Fibroblast of pulmonary artery (primary cell): ENCODE measurements at regions not wholly inside any gene's neighbourhood (a gene's known extent, or its start where the extent isn't known, plus 50 kb on each side); places are given as distances from the start of the nearest gene placed in this dataset.
A peak's percentile ranks its signal among the peaks of the same experiment; 100 is the strongest.

ENCODE experiments used
- DNase-seq: peaks from one replicate; pipeline ENCODE4 v3.0.0-alpha.2; 2010; ENCODE audit warnings: low read depth
- H3K4me3 ChIP-seq: replicated peaks from 2 replicates; pipeline ENCODE4 v1.5.1; 2011; ENCODE audit warnings: low read depth, mild to moderate bottlenecking, control low read depth, low read length, moderate library complexity
- CTCF ChIP-seq: IDR thresholded peaks from 2 replicates; pipeline ENCODE4 v1.5.1; 2011; ENCODE audit warnings: mild to moderate bottlenecking, control low read depth, low read length, inconsistent platforms; ENCODE audit errors: missing control alignments

DNA sequence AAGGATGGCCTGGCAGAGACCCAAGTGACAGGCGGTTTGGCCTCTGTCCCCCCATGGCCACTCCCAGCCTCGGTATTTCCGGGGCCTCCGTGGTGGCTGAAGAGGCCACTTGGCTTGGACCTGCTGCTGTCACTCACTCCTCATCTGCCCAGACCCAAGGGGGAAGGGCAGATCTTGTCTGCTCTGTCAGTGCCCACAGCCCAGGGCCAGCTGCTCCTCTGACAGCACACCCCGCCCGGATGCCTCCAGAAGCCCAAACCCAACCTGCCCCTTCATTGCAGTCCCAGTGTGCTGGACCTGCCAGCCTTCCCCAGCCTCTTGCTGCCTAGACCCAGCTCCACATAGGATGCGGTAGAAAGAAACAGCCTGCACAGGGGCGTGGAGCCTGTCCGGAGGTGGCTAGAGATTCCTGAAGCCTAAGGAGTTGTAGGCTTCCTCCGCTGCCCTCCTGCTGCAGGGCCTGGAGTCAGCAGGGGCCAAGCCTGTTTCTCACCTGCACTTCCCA, 52.0 kb downstream of the MAGEF1 start:
- no peak for DNase-seq
- no peak overlapping the region for H3K4me3 ChIP-seq
- no peak for TF ChIP-seq CTCF

GRCh38 chr3:184658223-184658928, 53.5 kb downstream of the MAGEF1 start:
- no peak for TF ChIP-seq CTCF
- H3K4me3 ChIP-seq: no peak overlapping the region
- DNase-seq: no peak

DNA sequence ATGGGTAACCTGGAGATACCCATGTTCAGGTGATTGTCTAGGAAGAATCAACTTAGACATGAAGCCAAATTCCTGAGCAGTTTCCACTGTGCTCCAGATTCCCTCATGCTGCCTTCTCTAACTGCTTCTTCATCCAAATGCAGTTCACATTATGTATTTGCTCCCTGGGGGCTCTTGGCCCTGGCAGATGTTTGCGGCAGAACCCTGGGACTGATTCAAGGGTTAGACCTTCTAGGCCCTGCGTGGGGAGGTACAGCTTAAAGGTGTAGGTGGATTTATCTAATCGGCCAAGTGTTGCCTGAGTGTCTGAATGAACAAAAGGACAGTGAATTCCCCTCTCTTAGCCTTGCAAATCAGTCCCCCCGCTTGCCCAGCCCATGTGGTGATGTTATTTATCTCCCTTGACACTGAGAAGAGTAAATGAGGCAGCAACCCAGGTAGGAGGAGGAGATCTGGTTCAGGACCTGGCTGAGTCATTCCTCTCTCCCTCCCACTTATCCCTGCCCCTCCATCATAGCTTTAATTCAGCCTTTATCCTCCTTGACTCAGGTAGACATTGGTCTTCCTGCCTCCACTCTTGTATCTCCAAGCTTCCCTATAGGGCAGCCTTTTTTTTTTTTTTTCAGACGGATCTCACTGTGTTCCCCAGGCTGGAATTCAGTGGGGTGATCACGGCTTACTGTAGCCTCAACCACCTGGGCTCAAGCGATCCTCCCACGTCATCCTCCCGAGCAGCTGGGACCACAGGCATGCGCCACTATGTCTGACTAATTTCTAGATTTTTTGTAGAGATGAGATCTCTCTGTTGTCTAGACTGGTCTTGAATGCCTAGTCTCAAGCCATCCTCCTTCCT, 54.8 kb downstream of the MAGEF1 start:
- no peak overlapping the region for H3K4me3 ChIP-seq
- DNase-seq: peak; percentile 43
- no peak for TF ChIP-seq CTCF

- TF ChIP-seq CTCF: no peak
- no peak for DNase-seq
Measured at GRCh38 chr3:184656458-184656828, 55.4 kb downstream of the MAGEF1 start.

DNA sequence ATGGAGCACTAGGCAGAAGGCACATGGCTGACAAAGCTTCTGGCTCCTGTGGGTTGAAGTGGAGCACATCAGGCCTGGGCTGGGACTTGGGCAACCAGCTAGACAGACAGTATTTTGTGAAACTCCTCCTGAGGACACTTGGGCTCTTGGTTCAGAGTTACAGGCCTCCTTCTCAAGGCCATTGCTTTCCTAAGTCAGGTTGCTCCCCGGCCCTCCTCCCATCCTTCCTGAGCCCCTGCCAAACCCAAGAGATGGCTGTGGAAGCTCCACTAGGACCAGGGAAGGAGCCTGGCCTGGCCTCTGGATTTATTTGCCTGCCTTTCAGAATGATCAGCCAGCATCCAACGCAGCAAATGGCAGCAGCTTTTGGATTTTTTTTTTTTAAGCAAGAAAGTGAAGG, 56.3 kb downstream of the MAGEF1 start:
- no peak for TF ChIP-seq CTCF
- no peak for DNase-seq
- no peak overlapping the region for H3K4me3 ChIP-seq

More at GRCh38 chr3:184656458-184656828, 55.4 kb downstream of the MAGEF1 start:
- no peak overlapping the region for H3K4me3 ChIP-seq

- H3K4me3 ChIP-seq: no peak overlapping the region
- no peak for DNase-seq
- no peak for TF ChIP-seq CTCF
Measured at GRCh38 chr3:184654375-184654774, 57.5 kb downstream of the MAGEF1 start.
